Fibroblast of peridontal ligament (primary cell): ENCODE measurements at regions not wholly inside any gene's neighbourhood (a gene's known extent, or its start where the extent isn't known, plus 50 kb on each side); places are given as distances from the start of the nearest gene placed in this dataset.
A peak's percentile ranks its signal among the peaks of the same experiment; 100 is the strongest.
"Not testable (repeated sequence)": the region's sequence is repeated elsewhere in the genome, so short reads cannot be mapped to it uniquely, and the experiment has no call there.

Experiments
- DNase-seq: peaks from one replicate; pipeline ENCODE4 v3.0.0-alpha.2; 2010; ENCODE audit errors: extremely low read depth

- no peak for DNase-seq
These were observed 137.4 kb upstream of the FBXO11 start for GRCh38 chr2:48043746-48044145.

- DNase-seq = no peak
These were observed 139.3 kb upstream of the FBXO11 start for GRCh38 chr2:48045613-48046012.

GRCh38 chr2:48048476-48049171 is 142.3 kb upstream of the FBXO11 start:
- no peak for DNase-seq

- no peak for DNase-seq
These were observed 143.1 kb upstream of the FBXO11 start for GRCh38 chr2:48049371-48049770.

GRCh38 chr2:48050711-48051110 is 144.4 kb upstream of the FBXO11 start:
- DNase-seq = no peak

GRCh38 chr2:48059975-48060374 is 153.7 kb upstream of the FBXO11 start:
- no peak for DNase-seq

GRCh38 chr2:48061656-48062055 is 155.4 kb upstream of the FBXO11 start:
- DNase-seq = not testable (repeated sequence)

GRCh38 chr2:48065096-48065495 is 158.8 kb upstream of the FBXO11 start:
- no peak for DNase-seq

GRCh38 chr2:48066000-48066399 is 159.7 kb upstream of the FBXO11 start:
- no peak for DNase-seq

- no peak for DNase-seq
These were observed 163.5 kb upstream of the FBXO11 start for GRCh38 chr2:48069769-48070168.

- no peak for DNase-seq
These were observed 164.1 kb upstream of the FBXO11 start for GRCh38 chr2:48070415-48070814.

GRCh38 chr2:48072583-48072982 is 166.3 kb upstream of the FBXO11 start:
- DNase-seq = no peak

GRCh38 chr2:48075631-48076030 is 169.3 kb upstream of the FBXO11 start:
- DNase-seq = no peak

- no peak for DNase-seq
These were observed 174.4 kb upstream of the FBXO11 start for GRCh38 chr2:48080534-48081316.

GRCh38 chr2:48081317-48081628 is 175.0 kb upstream of the FBXO11 start:
- no peak for DNase-seq

- DNase-seq = no peak
These were observed 179.6 kb upstream of the FBXO11 start for GRCh38 chr2:48085888-48086287.

GRCh38 chr2:48088994-48089393 is 182.7 kb upstream of the FBXO11 start:
- no peak for DNase-seq

- DNase-seq = peak; percentile 12
These were observed 183.3 kb upstream of the FBXO11 start for GRCh38 chr2:48089644-48090043.

GRCh38 chr2:48092846-48093803 is 186.8 kb upstream of the FBXO11 start:
- DNase-seq = peak; percentile 6

GRCh38 chr2:48096765-48097164 is 190.5 kb upstream of the FBXO11 start:
- not testable (repeated sequence) for DNase-seq

- no peak for DNase-seq
These were observed 192.2 kb upstream of the FBXO11 start for GRCh38 chr2:48098539-48098938.

GRCh38 chr2:48104418-48104817 is 198.1 kb upstream of the FBXO11 start:
- DNase-seq = no peak
